ENCODE measurements at regions not wholly inside any gene's neighbourhood (a gene's known extent, or its start where the extent isn't known, plus 50 kb on each side); places are given as distances from the start of the nearest gene placed in this dataset.
"Not testable (repeated sequence)": the region's sequence is repeated elsewhere in the genome, so short reads cannot be mapped to it uniquely, and the experiment has no call there.

DNA sequence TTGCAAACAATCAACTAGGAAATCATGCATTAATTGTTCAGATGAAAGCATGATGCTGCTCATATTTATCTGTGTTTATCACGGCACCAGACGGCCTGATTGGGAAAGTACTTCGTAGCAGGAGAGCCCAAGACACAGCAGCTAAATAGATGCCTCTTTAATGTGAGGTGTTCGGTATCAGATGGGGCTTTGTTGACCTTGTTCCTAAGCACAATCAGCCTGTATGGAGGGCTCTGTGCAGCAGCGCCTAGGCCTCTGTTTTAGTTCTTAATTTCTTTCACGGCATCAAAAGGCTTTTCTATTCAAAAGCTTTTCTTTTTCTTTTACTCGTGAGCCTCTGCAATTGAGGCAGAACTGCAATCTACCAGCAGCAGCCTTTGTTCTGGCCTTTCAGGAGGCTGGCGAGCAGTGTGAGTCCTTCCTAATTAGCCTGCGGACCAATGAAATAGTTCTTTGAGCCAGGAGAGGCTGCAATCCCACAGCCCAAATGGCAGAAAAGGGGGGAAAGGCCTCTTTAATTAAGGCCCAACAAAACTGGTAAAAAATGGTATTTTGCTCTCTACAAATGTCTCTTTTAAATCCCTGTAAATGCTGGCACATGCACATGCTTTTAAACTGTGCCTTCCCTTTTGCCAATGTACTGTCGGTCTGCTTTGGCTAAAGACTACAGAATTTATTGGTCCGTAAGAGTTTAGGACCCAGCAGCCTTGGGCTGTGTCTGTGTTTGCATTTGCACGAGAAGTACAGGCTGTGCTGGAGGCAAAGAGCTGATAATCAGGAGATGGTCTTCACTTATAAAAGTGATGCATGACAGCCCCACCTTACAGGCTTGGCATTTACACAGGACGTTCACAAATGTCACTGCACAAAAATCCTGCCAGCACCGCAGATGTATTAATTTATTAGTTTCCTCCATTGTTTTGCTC lies 159.6 kb downstream of the RND3 start:
- Histone ChIP-seq H3K27ac (ENCODE audit: low read length) (no peak overlapping the region), H3K27me3 (ENCODE audit: control insufficient read depth, insufficient read depth, low read length) (no peaks in the 10 kb centered on the region), H3K9me3 (ENCODE audit: control insufficient read depth, insufficient read depth, low read depth, low read length) (no peaks in the 10 kb centered on the region), H3K4me3 (ENCODE audit: low read depth in 2 of 2, low read length in 2 of 2) (no peak overlapping the region), H3K4me1 (ENCODE audit: control insufficient read depth, insufficient read depth, low read length) (no peaks in the 10 kb centered on the region), H3K36me3 (ENCODE audit: control insufficient read depth, insufficient read depth, low read length) (no peaks in the 10 kb centered on the region)
- ChIA-PET CTCF (no interaction called here), POLR2A (interaction anchor here (0.7 kb wide), 1 partner anchor 13 kb away, joined by 3 read pairs; no protein-coding TSS in a partner anchor)
- no TSS peak for BruUV-seq (replicated peaks)
- in situ Hi-C loops (cut with HindIII; ENCODE audit: low pct_unique_long_range_greater_than_20kb, low sequenced_read_pairs) = no loop called here
- DNase-seq (ENCODE audit: low read depth, low spot score) = no peak
- intact Hi-C loops (cut with micrococcal nuclease; ENCODE audit: unreplicated experiment) = no loop called here
- TF ChIP-seq, protein P1, sequence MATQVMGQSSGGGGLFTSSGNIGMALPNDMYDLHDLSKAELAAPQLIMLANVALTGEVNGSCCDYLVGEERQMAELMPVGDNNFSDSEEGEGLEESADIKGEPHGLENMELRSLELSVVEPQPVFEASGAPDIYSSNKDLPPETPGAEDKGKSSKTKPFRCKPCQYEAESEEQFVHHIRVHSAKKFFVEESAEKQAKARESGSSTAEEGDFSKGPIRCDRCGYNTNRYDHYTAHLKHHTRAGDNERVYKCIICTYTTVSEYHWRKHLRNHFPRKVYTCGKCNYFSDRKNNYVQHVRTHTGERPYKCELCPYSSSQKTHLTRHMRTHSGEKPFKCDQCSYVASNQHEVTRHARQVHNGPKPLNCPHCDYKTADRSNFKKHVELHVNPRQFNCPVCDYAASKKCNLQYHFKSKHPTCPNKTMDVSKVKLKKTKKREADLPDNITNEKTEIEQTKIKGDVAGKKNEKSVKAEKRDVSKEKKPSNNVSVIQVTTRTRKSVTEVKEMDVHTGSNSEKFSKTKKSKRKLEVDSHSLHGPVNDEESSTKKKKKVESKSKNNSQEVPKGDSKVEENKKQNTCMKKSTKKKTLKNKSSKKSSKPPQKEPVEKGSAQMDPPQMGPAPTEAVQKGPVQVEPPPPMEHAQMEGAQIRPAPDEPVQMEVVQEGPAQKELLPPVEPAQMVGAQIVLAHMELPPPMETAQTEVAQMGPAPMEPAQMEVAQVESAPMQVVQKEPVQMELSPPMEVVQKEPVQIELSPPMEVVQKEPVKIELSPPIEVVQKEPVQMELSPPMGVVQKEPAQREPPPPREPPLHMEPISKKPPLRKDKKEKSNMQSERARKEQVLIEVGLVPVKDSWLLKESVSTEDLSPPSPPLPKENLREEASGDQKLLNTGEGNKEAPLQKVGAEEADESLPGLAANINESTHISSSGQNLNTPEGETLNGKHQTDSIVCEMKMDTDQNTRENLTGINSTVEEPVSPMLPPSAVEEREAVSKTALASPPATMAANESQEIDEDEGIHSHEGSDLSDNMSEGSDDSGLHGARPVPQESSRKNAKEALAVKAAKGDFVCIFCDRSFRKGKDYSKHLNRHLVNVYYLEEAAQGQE (IDR thresholded peaks at IDR 0.05; ENCODE audit: insufficient read depth in 1 of 2, low read depth in 2 of 2, low read length in 1 of 2) = no peak
- TF ChIP-seq SIN3A (IDR thresholded peaks at IDR 0.05; ENCODE audit: borderline replicate concordance, insufficient read depth, low read depth, low read length) = no peak
- TF ChIP-seq, protein P2, sequence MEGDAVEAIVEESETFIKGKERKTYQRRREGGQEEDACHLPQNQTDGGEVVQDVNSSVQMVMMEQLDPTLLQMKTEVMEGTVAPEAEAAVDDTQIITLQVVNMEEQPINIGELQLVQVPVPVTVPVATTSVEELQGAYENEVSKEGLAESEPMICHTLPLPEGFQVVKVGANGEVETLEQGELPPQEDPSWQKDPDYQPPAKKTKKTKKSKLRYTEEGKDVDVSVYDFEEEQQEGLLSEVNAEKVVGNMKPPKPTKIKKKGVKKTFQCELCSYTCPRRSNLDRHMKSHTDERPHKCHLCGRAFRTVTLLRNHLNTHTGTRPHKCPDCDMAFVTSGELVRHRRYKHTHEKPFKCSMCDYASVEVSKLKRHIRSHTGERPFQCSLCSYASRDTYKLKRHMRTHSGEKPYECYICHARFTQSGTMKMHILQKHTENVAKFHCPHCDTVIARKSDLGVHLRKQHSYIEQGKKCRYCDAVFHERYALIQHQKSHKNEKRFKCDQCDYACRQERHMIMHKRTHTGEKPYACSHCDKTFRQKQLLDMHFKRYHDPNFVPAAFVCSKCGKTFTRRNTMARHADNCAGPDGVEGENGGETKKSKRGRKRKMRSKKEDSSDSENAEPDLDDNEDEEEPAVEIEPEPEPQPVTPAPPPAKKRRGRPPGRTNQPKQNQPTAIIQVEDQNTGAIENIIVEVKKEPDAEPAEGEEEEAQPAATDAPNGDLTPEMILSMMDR (IDR thresholded peaks at IDR 0.05) = no peak
- ATAC-seq = no peak

DNA sequence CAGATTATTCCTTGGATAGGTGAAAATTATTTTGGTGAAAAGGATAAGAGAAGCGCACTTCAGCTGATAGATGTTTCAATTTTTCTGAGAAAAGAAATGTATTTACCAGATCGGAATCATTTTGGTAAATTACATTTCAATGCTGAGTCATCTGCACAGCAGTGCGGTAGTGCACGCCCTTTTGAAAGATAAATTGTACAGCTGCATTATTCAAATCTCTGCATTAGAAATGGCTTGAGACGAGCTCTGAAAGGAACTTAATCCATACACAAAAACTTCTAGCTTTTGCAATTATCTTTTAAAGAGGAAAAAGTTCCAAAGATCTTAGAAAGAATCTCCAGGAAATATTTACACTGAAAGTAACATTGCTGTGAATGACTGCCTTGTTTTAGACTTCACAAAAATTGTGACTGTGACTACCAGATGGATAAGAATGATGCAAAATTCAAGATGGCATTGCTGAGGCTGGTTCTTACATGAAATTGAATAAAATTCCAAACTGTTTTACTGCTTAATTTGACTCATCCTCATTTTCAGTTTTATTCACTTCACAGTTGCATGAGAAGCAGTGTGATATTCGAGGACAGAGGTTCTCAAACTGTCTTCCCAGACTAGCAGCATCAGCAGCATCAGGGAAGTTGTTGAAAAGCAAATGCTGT lies 161.7 kb downstream of the RND3 start:
- ChIA-PET CTCF (no interaction called here), POLR2A (no interaction called here)
- DNase-seq (ENCODE audit: low read depth, low spot score) (no peak), ATAC-seq (no peak)
- H3K4me1 ChIP-seq (ENCODE audit: control insufficient read depth, insufficient read depth, low read length) = no peaks in the 10 kb centered on the region
- intact Hi-C loops (cut with micrococcal nuclease; ENCODE audit: unreplicated experiment) = no loop called here
- no peak overlapping the region for H3K4me3 ChIP-seq (ENCODE audit: low read depth in 2 of 2, low read length in 2 of 2)
- no peaks in the 10 kb centered on the region for H3K9me3 ChIP-seq (ENCODE audit: control insufficient read depth, insufficient read depth, low read depth, low read length)
- BruUV-seq (replicated peaks) = no TSS peak
- no peaks in the 10 kb centered on the region for H3K36me3 ChIP-seq (ENCODE audit: control insufficient read depth, insufficient read depth, low read length)
- H3K27ac ChIP-seq (ENCODE audit: low read length) = no peak overlapping the region
- in situ Hi-C loops (cut with HindIII; ENCODE audit: low pct_unique_long_range_greater_than_20kb, low sequenced_read_pairs) = no loop called here
- TF ChIP-seq, protein P2 (IDR thresholded peaks at IDR 0.05) = no peak
- TF ChIP-seq SIN3A (IDR thresholded peaks at IDR 0.05; ENCODE audit: borderline replicate concordance, insufficient read depth, low read depth, low read length) = no peak
- TF ChIP-seq, protein P1 (IDR thresholded peaks at IDR 0.05; ENCODE audit: insufficient read depth in 1 of 2, low read depth in 2 of 2, low read length in 1 of 2) = no peak
- no peak for TF ChIP-seq TCF7L2 (IDR thresholded peaks at IDR 0.05; ENCODE audit: low read depth, low read length)
- H3K27me3 ChIP-seq (ENCODE audit: control insufficient read depth, insufficient read depth, low read length) = no peaks in the 10 kb centered on the region

DNA sequence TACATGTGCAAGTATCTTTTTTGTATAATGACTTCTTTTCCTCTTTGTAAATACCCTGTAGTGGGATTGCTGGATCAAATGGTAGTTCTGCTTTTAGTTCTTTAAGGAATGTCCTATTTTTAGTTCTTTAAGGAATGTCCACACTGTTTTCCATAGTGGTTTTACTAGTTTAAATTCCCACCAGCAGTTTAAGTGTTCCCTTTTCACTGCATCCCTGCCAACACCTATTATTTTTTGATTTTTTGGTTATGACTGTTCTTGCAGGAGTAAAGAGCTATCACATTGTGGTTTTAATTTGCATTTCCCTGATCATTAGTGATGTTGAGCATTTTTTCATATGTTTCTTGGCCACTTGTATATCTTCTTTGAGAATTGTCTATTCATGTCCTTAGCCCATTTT lies 164.4 kb downstream of the RND3 start:
- intact Hi-C loops (cut with micrococcal nuclease; ENCODE audit: unreplicated experiment); BruUV-seq (replicated peaks); H3K4me3 ChIP-seq (ENCODE audit: low read depth in 2 of 2, low read length in 2 of 2); H3K27me3 ChIP-seq (ENCODE audit: control insufficient read depth, insufficient read depth, low read length); ATAC-seq; H3K27ac ChIP-seq (ENCODE audit: low read length); CTCF ChIA-PET; H3K9me3 ChIP-seq (ENCODE audit: control insufficient read depth, insufficient read depth, low read depth, low read length); POLR2A ChIA-PET; H3K36me3 ChIP-seq (ENCODE audit: control insufficient read depth, insufficient read depth, low read length); DNase-seq (ENCODE audit: low read depth, low spot score); in situ Hi-C loops (cut with HindIII; ENCODE audit: low pct_unique_long_range_greater_than_20kb, low sequenced_read_pairs); H3K4me1 ChIP-seq (ENCODE audit: control insufficient read depth, insufficient read depth, low read length): not testable (repeated sequence)
